Fibroblast of lung (primary cell): ENCODE measurements at regions not wholly inside any gene's neighbourhood (a gene's known extent, or its start where the extent isn't known, plus 50 kb on each side); places are given as distances from the start of the nearest gene placed in this dataset.

Source experiments
- CTCF ChIP-seq, 2 donors: IDR thresholded peaks in 1 of 2; conservative IDR thresholded peaks in 1 of 2; 1 replicate in 1 of 2; 2 replicates in 1 of 2; pipeline ENCODE4 v1.5.1; 2011 to 2012; ENCODE audit warnings: low read length in 2 of 2, control low read depth in 1 of 2, inconsistent platforms in 1 of 2, low read depth in 1 of 2, mild to moderate bottlenecking in 1 of 2
- EZH2 ChIP-seq: IDR thresholded peaks from 2 replicates; pipeline ENCODE4 v1.5.1; 2012; ENCODE audit warnings: low read length, control low read depth, mild to moderate bottlenecking; ENCODE audit errors: missing control alignments

GRCh38 chr11:81839976-81840375 is 893.7 kb downstream of the FAM181B start:
- TF ChIP-seq CTCF (conservative IDR thresholded peaks at IDR 0.05 in 1 of 2, IDR thresholded peaks at IDR 0.05 in 1 of 2; ENCODE audit: low read depth in 1 of 2, low read length in 2 of 2) (no peak), EZH2 (no peak)
